Stimulated activated CD8-positive, alpha-beta memory T cell treated with anti-CD3 and anti-CD28 coated beads, Interleukin-12 subunit alpha, Interleukin-12 subunit beta, amount 100 ng/mL, for 1 hour (primary cell): ENCODE measurements at regions not wholly inside any gene's neighbourhood (a gene's known extent, or its start where the extent isn't known, plus 50 kb on each side); places are given as distances from the start of the nearest gene placed in this dataset.
"Not testable (repeated sequence)": the region's sequence is repeated elsewhere in the genome, so short reads cannot be mapped to it uniquely, and the experiment has no call there.

ENCODE experiments used
- DNase-seq: peaks from one replicate; pipeline ENCODE4 v3.0.0-alpha.2; 2020; ENCODE audit warnings: low read depth

GRCh38 chr2:173467751-173468150 lies 113.1 kb downstream of the CDCA7 start:
- no peak for DNase-seq

DNA sequence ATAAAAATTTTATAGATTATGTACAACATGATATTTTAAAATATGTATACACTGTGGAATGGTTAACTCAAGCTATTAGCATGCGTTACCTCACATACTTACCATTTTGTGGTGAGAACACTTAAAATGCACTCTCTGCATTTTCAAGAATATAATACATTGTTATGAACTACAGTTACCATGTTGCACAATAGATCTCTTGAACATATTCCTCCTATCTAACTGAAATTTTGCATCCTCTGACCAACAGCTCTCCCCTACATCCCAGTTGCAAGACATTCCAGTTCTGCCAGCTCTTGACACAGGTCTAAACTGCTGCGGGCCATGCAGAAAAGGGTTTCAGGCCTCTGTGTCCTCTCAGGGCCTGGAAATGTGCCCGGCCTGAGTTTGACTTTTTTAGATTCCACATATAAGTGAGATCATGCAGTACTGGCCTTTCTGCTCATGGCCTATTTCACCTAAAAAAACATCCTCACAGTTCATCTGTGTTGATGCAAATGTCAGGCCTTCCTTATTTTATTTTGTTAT lies 113.7 kb downstream of the CDCA7 start:
- DNase-seq: no peak

DNA sequence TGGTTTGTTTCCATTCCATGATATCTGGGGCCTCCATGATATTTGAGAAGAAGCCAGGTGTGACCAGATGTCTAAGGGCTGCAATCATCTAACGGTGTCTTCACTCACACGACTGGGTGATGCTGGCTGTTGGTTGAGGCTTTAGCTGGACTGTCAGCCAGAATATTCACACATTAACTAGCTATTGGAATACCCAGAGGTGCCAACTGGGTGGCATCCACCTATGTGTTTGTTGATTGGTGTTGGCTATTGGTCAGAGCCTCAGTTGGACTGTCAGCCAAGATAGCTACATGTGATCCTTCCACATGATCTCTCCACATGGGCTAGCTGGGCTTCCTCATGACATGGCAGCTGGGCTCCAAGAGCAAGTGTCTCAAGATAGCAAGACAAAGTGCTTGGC lies 117.4 kb downstream of the CDCA7 start:
- no peak for DNase-seq

DNA sequence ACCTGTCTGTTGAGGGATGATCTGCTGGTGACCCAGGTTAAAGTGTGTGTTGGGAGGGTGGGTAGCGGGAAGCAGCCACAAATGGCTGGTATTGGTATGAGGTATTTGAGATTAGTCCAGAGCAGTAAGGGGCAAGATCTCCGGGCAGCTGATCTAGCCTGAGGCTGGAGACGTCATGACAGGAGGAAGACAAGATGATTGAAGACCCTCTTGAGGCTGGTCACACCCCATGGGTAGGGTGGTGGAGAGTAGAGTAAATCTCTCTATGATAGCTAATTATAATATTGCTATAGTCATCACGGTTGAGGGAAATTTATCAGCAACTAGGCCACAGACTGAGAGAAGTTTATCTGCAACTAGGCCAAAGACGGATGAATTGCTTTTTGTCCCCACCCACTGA lies 128.5 kb downstream of the CDCA7 start:
- DNase-seq: no peak

GRCh38 chr2:173488861-173489260 lies 134.2 kb downstream of the CDCA7 start:
- DNase-seq: no peak

DNA sequence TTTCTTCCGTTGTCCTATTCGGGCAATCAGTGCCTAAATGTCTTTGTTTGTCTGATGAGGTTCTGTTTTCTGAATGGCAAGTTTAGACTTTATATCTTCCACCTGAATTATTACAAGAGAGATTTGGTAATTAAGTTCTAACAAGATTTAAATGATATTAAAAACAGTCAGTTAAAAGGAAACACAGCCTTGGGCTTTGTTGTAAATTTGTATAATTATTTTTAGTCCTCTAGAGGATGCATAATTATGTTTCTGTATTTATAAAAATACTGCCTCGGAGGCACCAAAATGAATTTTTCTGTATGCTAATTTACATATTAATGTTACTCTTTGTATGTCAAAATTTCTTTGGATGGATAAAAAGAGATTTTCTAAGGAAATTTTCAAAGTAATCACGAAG lies 136.7 kb downstream of the CDCA7 start:
- no peak for DNase-seq

GRCh38 chr2:173493874-173494273 lies 139.2 kb downstream of the CDCA7 start:
- no peak for DNase-seq

GRCh38 chr2:173496746-173497145 lies 142.1 kb downstream of the CDCA7 start:
- DNase-seq: no peak

DNA sequence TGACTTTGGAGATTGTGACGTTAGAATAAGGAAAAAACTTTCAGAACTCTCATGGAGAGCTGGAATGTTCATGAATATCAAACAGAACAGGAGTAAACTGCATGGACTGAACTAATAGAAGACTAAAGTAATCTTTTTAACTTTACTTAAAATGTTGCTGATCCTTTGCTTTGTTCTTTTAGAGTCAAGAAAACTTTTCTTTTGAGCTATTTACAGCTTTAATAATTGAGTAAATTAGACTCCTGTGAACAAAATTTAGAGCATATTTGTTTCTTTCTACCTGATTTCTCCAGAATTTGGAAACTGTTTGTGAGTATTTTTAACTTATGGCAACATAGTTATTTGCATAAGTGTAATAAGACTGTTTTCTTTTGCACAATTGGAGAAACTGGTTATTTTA lies 146.3 kb downstream of the CDCA7 start:
- DNase-seq: no peak

DNA sequence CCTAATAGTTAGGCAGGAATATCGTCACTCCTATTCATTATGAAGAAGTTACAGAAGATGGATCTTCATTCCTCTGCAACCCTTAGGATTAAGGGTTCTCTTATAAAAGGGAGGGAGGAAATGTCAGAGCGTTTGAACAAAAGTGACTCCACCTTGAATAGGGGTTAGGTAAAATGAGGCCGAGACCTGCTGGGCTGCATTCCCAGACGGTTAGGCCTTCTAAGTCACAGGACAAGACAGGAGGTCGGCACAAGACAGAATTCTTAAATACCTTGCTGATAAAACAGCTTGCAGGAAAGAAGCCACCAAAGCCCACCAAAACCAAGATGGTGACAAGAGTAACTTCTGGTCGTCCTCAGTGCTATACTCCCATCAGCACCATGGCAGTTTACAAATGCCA lies 147.6 kb downstream of the CDCA7 start:
- no peak for DNase-seq

GRCh38 chr2:173511357-173511756 lies 156.7 kb downstream of the CDCA7 start:
- DNase-seq: no peak

GRCh38 chr2:173511942-173512341 lies 157.3 kb downstream of the CDCA7 start:
- no peak for DNase-seq

GRCh38 chr2:173513107-173513727 lies 158.5 kb downstream of the CDCA7 start:
- DNase-seq: no peak

GRCh38 chr2:173520918-173521317 lies 166.2 kb downstream of the CDCA7 start:
- no peak for DNase-seq

GRCh38 chr2:173521450-173522192 lies 166.9 kb downstream of the CDCA7 start:
- DNase-seq: no peak

- no peak for DNase-seq
These were observed 168.8 kb downstream of the CDCA7 start for GRCh38 chr2:173523497-173523896.

DNA sequence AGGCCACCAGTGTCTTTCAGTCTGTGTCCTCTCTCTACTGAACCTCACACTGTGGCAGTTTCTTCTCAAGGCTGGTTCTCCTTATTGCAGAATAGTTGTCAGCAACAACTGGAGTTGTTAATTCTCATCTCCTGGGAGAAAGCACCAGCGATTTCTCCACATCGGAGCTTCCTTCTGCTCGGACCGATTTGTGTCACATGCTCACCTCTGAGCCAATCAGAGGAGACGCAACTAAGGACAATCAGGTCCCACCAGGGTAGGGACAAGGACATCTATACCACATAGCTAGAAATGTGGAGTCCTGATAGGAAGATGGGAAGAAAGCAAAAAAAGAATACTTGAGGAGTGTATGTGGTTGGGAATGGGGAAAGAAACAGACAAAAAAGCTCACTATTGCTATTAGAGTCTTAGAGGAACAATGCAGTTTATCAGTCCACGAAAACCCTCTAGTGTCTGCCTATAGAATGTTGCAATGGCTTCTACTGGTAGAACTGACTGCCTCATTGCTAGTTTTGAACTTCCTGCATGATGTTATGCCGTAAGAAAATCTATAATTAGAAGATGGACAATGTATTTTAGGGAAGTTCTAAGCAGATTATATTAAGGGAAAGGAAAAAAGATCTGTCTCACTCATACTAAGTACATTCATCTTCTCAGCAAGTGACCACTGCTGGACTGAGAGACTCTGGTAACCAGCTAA lies 169.7 kb downstream of the CDCA7 start:
- DNase-seq: no peak

DNA sequence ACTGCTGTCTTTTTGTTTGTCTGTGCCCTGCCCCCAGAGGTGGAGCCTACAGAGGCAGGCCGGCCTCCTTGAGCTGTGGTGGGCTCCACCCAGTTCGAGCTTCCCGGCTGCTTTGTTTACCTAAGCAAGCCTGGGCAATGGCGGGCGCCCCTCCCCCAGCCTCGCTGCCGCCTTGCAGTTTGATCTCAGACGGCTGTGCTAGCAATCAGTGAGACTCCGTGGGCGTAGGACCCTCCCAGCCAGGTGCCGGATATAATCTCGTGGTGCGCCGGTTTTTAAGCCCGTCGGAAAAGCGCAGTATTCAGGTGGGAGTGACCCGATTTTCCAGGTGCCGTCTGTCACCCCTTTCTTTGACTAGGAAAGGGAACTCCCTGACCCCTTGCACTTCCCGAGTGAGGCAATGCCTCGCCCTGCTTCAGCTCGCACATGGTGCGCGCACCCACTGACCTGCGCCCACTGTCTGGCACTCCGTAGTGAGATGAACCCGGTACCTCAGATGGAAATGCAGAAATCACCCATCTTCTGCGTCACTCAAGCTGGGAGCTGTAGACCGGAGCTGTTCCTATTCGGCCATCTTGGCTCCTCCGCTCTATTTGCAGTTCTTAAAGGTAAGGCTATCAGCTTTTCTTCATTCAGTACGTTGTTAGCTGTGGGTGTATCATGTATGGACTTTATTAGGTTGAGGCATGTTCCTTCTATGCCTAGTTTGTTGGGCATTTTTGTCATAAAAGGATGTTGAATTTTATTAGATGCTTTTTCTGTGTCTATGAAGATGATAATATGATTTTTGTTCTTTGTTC lies 178.3 kb downstream of the CDCA7 start:
- not testable (repeated sequence) for DNase-seq

GRCh38 chr2:173537694-173538093 lies 183.0 kb downstream of the CDCA7 start:
- no peak for DNase-seq

GRCh38 chr2:173539615-173540014 lies 184.9 kb downstream of the CDCA7 start:
- DNase-seq: no peak

DNA sequence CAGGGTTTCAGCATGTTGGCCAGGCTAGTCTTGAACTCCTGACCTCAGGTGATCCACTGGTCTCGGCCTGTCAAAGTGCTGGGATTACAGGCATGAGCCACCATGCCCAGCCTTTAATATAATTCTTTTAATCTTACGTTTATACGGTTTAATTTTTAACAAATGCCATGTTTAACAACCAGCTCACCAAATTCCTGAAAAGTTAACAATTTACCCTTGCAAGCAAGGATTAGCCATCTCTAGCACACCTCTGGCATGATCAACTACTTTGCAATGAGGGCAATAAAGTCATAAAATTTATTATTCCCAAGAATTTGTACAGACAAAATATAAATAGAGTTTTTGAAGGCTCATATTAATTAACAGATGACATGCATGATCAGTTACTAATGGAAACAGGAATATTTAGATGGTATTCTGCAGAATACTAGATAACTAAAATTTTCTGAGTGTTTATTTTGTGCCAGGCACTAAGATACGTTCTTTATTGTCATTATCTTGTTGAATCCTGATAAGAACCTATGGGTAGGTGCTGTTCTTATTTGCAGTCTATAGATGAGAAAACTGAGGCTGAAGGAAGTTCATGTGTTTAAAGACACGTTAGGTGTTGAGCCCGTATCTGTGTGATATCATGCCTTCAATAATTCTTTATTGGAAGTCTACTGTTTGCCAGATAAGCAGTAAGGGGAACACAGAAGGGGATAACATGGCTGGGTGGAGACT lies 190.1 kb downstream of the CDCA7 start:
- DNase-seq: no peak

DNA sequence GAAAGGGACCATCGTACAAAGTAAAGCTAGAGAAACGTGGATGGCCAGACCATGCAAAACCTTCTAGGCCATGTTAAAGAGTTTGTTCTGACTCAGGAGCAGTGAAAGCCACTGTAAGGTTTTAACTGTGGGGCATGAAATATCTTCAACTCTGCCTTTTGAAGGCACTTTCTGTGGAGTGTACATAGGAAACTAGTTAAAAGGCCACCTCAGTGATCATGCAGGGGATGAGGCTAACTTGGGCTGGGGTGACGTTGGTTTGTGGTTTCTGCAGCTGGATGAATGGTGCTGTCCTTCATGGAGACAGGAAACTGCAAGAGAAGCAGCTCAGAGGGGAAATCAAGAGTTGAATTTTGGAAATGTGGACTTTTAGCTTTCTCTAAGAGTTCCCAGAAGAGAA lies 190.7 kb downstream of the CDCA7 start:
- no peak for DNase-seq
